ENCODE measurements at regions not wholly inside any gene's neighbourhood (a gene's known extent, or its start where the extent isn't known, plus 50 kb on each side); places are given as distances from the start of the nearest gene placed in this dataset.

DNA sequence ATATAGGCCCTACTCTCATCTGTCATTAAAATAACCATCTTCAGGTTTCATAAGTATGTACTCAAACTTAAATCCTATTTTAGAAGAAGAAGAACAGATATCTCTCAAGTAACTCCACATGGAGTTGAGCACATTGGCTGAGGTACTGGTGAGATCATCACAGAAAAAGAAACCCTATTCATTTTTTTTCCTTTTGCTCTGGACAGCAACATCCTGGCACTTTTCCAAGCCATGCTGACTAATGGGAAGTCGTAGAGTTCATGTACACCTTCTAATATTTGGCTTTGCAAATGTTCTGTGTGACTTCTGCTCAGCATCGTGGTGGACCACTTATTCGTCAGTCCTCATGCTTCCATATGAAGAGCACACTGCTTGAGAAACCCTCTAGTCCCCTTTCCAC lies 336.0 kb upstream of the KCNH8 start:
- no peak for DNase-seq (ENCODE audit: low read depth, low spot score)
- H3K4me3 Mint-ChIP-seq: no peak overlapping the region
- H3K4me1 Mint-ChIP-seq: no peaks in the 10 kb centered on the region
- H3K36me3 Mint-ChIP-seq (ENCODE audit: low read depth): peaks cover 3% of the 10 kb centered on the region
- H3K9me3 Mint-ChIP-seq: no peaks in the 10 kb centered on the region
- TF ChIP-seq, protein P1, sequence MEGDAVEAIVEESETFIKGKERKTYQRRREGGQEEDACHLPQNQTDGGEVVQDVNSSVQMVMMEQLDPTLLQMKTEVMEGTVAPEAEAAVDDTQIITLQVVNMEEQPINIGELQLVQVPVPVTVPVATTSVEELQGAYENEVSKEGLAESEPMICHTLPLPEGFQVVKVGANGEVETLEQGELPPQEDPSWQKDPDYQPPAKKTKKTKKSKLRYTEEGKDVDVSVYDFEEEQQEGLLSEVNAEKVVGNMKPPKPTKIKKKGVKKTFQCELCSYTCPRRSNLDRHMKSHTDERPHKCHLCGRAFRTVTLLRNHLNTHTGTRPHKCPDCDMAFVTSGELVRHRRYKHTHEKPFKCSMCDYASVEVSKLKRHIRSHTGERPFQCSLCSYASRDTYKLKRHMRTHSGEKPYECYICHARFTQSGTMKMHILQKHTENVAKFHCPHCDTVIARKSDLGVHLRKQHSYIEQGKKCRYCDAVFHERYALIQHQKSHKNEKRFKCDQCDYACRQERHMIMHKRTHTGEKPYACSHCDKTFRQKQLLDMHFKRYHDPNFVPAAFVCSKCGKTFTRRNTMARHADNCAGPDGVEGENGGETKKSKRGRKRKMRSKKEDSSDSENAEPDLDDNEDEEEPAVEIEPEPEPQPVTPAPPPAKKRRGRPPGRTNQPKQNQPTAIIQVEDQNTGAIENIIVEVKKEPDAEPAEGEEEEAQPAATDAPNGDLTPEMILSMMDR (conservative IDR thresholded peaks at IDR 0.05): no peak
- no peak overlapping the region for H3K27ac Mint-ChIP-seq (ENCODE audit: unreplicated experiment)
- H3K27me3 Mint-ChIP-seq (ENCODE audit: low read depth): no peaks in the 10 kb centered on the region

GRCh38 chr3:18810306-18810661 lies 338.0 kb upstream of the KCNH8 start:
- H3K27me3 Mint-ChIP-seq (ENCODE audit: low read depth): no peaks in the 10 kb centered on the region
- H3K27ac Mint-ChIP-seq (ENCODE audit: unreplicated experiment): no peak overlapping the region
- no peaks in the 10 kb centered on the region for H3K4me1 Mint-ChIP-seq
- H3K4me3 Mint-ChIP-seq: no peak overlapping the region
- DNase-seq (ENCODE audit: low read depth, low spot score): no peak
- TF ChIP-seq, protein P1 (conservative IDR thresholded peaks at IDR 0.05): no peak
- H3K36me3 Mint-ChIP-seq (ENCODE audit: low read depth): peaks cover 3% of the 10 kb centered on the region
- H3K9me3 Mint-ChIP-seq: no peaks in the 10 kb centered on the region

DNA sequence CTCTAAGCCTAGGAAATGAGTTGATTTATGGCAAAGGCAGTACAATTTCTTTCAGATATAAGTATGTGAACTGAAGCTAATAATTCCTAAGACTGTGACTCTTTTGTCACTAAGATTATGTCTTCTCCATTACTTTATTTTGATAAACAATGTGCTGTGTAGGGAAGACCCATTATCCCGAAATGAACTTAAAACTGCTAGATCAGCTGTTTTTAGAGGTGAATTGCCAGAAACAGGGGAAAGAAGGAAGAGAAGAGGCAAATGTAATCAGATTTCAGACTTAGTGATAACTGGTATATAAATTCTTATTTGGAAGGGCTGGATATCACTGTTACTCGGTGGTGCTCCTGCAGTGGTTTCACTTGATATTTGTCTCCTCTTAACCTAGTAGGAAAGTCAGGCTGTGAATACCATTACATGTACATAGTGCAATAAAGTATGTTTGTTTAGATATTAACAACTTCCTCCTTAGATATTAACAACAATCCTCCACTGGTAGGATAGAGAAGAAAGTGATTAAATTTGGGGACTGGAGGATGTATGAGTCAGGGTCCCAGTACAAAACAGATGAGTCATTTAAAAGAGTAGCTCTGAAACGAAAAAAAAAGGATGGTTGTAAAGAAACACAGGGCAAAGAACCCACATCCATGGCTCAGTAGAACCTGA lies 338.5 kb upstream of the KCNH8 start:
- peaks cover 3% of the 10 kb centered on the region for H3K36me3 Mint-ChIP-seq (ENCODE audit: low read depth)
- no peaks in the 10 kb centered on the region for H3K9me3 Mint-ChIP-seq
- no peak for DNase-seq (ENCODE audit: low read depth, low spot score)
- no peak overlapping the region for H3K4me3 Mint-ChIP-seq
- H3K27ac Mint-ChIP-seq (ENCODE audit: unreplicated experiment): no peak overlapping the region
- no peaks in the 10 kb centered on the region for H3K27me3 Mint-ChIP-seq (ENCODE audit: low read depth)
- TF ChIP-seq, protein P1 (conservative IDR thresholded peaks at IDR 0.05): no peak
- H3K4me1 Mint-ChIP-seq: no peaks in the 10 kb centered on the region

DNA sequence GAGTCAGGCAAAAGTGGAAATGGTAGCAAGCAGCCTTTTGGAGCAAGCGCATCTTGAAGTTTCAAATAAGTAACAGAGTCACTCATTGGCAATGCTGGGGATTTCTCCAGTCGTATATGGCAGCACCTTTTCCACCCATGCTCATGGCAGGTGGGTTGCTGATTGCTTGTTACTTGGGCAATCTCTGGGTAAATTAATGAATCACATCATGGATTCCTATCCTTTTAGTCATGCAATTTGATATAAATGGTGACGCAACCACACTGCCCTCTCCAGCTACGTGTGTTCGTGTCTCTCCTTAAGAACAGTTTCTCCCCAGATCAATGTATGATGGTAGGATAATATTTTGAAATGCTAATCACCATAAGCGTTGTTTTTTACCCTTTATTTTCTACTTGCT lies 339.9 kb upstream of the KCNH8 start:
- no peaks in the 10 kb centered on the region for H3K4me1 Mint-ChIP-seq
- no peaks in the 10 kb centered on the region for H3K27me3 Mint-ChIP-seq (ENCODE audit: low read depth)
- H3K4me3 Mint-ChIP-seq: no peak overlapping the region
- no peak for DNase-seq (ENCODE audit: low read depth, low spot score)
- no peaks in the 10 kb centered on the region for H3K9me3 Mint-ChIP-seq
- H3K27ac Mint-ChIP-seq (ENCODE audit: unreplicated experiment): no peak overlapping the region
- TF ChIP-seq, protein P1 (conservative IDR thresholded peaks at IDR 0.05): no peak
- H3K36me3 Mint-ChIP-seq (ENCODE audit: low read depth): peaks cover 3% of the 10 kb centered on the region

GRCh38 chr3:18807593-18807992 lies 340.7 kb upstream of the KCNH8 start:
- H3K36me3 Mint-ChIP-seq (ENCODE audit: low read depth): peaks cover 3% of the 10 kb centered on the region

More at GRCh38 chr3:18807593-18807992, 340.7 kb upstream of the KCNH8 start:
- no peak for DNase-seq (ENCODE audit: low read depth, low spot score)
- TF ChIP-seq, protein P1 (conservative IDR thresholded peaks at IDR 0.05): no peak
- no peaks in the 10 kb centered on the region for H3K27me3 Mint-ChIP-seq (ENCODE audit: low read depth)
- no peaks in the 10 kb centered on the region for H3K4me1 Mint-ChIP-seq
- H3K4me3 Mint-ChIP-seq: no peak overlapping the region
- H3K27ac Mint-ChIP-seq (ENCODE audit: unreplicated experiment): no peak overlapping the region
- H3K9me3 Mint-ChIP-seq: no peaks in the 10 kb centered on the region

Measured in neural crest cell (in vitro differentiated cells).